Brain pericyte (primary cell): ENCODE measurements at regions not wholly inside any gene's neighbourhood (a gene's known extent, or its start where the extent isn't known, plus 50 kb on each side); places are given as distances from the start of the nearest gene placed in this dataset.

Source experiments
- DNase-seq: peaks from one replicate; pipeline ENCODE4 v3.0.0-alpha.2; 2012; ENCODE audit warnings: low read depth, low spot score

- no peak for DNase-seq
Observed at GRCh38 chr21:16815243-16815642, 697.6 kb upstream of the CXADR start.

- no peak for DNase-seq
Observed at GRCh38 chr21:16821588-16821987, 691.3 kb upstream of the CXADR start.

- DNase-seq = no peak
Observed at GRCh38 chr21:16829532-16829931, 683.3 kb upstream of the CXADR start.

- no peak for DNase-seq
Observed at GRCh38 chr21:16832791-16833190, 680.1 kb upstream of the CXADR start.

DNA sequence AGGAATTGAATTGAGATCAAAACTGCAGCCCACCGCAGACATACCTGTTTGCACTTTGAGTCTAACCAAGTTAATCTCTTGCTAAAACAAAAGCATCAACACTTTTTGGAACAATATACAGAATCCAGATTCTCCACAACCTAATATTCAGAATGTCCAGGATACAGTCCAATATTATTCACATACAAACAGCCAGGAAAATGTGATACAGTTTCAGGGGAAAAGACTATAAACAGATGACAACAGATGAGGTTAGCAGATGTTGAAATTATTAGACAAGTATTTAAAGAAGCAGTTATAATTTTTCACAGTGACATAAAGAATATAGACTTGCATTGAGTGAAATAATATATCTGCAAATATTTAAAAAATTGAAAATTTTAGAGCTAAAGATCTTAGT lies 678.1 kb upstream of the CXADR start:
- DNase-seq = no peak

GRCh38 chr21:16837321-16837720 lies 675.5 kb upstream of the CXADR start:
- DNase-seq = no peak

- no peak for DNase-seq
Observed at GRCh38 chr21:16837721-16838120, 675.1 kb upstream of the CXADR start.

- DNase-seq = no peak
Observed at GRCh38 chr21:16838331-16838730, 674.5 kb upstream of the CXADR start.

GRCh38 chr21:16840538-16840937 lies 672.3 kb upstream of the CXADR start:
- DNase-seq = no peak

DNA sequence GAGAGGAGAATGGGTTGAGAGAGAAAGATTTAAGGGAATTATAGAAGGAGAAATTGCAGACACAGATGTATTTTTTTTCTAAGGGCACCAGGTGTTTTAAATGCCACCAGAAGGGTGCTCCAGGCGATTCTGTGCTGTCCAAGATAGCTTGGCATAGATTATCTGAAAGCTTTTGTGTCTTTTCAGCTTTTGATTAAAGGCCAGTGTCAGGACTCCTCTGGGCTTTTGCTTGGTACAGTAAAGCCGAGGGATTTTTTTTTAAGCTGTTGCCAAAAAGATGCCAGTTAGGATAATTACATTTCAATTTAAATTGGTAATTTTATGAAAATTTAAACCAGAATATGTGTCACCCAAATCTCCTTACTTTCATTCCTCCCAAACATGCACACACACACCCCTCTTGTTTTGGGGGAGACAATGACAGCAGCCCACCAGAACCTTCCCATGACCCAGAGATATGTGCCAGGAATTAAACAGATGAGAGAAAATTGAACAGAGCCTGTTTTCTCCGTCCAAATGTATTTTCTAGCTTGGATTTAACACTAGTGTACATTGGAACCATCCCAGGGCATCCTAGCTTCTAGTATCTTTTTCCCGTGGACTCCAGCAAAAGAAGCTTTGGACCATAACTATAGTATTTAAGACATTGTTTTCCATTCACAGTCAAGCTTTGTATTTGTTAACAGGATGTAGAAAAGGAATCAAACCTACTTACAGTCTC lies 670.7 kb upstream of the CXADR start:
- no peak for DNase-seq

- no peak for DNase-seq
Observed at GRCh38 chr21:16842696-16843035, 670.2 kb upstream of the CXADR start.

DNA sequence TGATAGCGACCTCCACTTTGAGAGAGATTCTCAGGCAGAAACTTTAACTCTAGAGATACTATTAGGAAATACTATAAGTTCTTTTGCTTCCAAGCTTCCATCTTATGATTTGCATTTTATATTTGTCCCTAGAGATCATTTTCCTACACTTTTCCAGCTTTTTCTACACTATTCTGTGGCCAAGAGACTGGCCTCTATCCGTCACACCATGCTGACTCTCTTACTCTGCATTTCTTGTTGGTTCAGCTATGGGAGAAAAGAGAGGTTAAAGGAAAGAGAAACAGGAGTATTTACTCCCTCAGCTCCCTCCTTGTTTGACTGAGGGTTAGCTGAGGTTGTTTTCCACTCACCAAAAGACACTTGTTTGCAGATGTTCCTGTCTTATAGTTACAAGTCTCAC lies 665.6 kb upstream of the CXADR start:
- DNase-seq = no peak

DNA sequence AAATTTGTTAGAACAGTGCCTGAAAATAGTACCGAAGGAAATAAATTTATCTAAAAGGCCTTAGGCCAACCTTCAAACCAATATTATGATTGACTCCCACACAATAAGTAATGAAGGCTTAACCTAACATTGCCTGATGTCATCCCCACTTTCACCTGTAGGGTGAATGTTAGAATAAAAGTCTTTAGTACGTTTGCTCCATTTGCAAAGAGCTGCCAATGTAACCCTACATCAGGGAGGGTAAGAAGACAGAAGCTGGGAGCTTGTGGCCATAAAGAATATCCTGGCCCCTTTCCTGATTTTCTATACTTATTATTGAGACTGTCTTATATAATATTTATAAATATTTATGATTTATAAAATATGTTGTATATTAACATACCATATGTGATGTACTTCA lies 661.8 kb upstream of the CXADR start:
- DNase-seq = no peak

DNA sequence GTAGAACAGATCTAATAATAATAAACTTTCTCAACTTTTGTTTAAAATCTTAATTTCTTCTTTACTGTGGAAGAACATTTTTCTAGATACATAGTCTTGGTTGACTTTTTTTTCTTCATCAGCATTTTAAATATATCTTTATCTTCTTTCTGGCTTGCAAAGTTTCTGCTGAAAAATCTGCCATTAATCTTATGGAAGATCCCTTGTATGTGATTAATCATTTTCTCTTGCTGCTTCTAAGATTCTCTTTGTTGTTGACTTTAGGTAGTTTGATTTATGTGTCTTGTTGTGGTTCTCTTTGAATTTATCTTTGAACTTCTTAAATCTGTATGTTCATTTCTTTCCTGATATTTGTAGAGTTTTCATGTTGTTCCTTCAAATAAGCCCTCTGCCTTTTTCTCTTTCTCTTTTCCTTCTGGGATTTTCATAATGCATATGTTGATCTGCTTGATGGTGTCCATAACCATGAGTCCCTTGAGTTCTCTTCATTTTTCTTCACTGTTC lies 657.6 kb upstream of the CXADR start:
- no peak for DNase-seq

DNA sequence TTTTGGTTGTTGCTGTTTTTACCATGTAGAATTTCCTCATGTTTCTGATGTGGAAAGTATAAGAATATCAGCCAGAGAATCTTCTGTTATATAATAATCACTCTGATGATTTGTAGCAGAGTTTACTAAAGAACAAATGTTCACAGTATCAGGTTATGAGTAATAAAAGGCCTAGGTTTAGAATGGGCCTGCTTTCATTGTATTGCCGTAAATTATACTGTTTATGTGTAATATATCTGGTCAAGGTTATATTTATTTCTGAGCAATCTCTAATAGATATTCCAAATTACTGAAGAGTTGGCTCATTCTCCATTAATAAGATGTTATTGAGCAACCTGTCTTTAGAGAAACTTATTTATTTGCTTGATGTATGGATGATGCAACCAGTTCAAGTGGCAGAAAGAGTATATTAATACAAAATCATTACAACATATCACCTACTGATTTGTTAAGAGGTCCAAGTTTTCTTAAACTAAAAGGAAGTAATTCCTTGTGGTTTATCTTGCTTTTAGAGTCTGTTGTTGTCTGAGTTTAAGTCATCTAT lies 649.4 kb upstream of the CXADR start:
- DNase-seq = no peak

DNA sequence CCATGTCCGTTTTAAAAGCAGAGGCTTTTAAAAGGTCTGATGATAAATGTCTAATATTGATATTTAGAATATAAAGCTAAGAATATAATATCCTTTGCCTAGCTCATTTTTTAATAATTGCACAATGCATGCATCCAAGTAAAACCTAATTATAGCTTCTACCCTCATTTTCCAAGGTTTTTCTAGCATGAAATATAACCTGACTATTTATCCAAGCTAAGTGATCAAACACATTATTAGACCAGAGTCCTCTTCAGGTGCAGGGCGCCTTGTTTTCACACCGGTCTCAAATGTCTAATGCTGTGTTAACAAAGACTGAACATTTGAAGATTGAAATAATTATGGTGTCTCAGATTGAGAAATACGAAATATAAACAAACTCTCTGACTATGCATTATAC lies 648.9 kb upstream of the CXADR start:
- no peak for DNase-seq

DNA sequence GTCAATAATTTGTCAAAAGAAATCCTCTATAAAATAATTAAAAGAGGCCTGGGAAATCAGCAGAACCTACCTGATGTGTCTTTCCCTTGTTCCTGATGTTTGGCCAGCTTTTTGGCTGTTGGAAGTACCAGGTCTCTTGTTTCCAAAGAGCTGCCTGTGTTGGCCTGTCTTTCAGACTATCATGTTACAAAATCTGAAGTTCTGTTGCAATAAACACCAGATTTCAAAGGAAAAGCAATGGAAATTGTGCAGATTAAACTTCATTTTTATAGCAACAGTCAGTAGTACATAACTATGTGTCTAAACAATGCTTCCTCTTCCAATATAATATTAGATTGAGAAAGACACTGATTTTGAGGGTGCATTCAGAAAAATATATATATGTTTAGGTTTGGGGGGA lies 647.2 kb upstream of the CXADR start:
- no peak for DNase-seq

- DNase-seq = no peak
Observed at GRCh38 chr21:16866851-16867250, 646.0 kb upstream of the CXADR start.

DNA sequence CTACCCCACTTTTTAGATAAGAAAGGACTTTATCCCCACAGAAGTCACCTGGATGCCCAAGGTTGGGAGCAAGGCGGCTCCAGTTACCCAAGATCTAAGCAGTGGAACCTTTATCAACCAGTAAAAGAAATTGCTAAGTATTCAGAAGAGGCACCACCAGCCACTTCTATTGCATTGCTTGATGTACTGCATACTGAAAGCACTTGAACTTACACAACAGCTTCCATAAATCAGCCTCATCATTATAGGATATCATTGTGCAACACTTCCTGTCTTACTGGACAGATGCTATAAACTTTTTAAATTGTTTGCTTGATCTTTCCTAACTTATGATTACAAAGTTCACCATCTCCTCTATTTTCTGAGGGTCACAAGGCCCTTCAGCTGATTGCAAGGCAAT lies 642.7 kb upstream of the CXADR start:
- no peak for DNase-seq

DNA sequence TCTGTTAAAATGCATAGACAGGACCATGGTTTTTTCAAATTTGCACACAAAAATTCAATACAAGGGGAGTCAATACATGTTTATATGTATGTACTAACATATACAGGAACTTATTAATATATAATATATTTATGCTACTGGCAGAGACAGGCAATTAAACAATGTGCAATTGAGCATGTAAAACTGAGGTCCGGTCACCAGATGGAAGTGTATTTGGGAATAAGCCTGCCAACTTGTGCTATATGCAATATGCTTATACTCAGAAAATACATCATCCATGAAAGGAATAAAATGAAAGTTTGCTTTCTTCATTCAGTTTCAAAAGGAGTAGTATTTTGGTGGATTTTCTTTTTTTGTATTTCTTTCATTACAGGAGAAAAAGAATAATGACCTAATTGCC lies 640.2 kb upstream of the CXADR start:
- DNase-seq = no peak

DNA sequence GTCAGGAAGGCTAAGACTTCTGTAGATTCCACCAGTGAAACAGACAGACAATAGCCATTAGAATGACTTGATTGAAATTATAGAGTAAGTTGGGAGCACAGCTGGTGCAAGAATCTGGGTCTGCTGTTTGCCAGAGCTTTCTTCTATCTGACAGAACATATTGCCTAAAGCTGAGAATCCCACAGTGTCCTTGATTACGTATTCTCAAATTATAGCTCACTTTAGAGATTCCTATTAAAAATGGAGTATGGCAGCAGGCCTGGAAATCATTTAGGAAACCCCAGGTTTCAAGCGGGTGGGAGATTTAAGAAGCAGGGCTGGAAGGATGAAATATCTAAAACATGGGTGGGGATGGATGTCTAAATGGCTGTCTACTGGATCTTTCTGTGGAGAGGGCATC lies 639.7 kb upstream of the CXADR start:
- DNase-seq = no peak

DNA sequence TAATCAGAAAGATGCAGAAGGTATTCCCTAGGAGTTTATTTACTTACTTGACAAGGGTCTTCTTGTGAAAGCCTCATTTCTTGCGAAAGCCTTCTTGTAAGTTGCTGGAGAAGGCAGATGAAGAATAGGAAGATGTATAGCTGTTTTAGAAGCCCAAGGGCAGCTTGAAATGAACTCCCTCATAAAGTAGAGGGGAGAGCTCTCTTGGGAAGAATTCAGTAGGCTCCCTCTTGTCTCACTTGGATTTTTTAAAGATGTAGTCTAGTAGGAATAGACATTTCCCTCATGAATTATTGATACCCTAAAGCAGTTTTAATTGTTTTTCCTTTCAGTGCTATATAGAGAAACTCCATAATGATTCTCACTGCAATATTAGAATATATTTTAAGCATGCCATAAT lies 639.2 kb upstream of the CXADR start:
- no peak for DNase-seq

GRCh38 chr21:16879479-16879878 lies 633.4 kb upstream of the CXADR start:
- DNase-seq = no peak

GRCh38 chr21:16891821-16892220 lies 621.0 kb upstream of the CXADR start:
- DNase-seq = no peak
